ENCODE measurements at regions not wholly inside any gene's neighbourhood (a gene's known extent, or its start where the extent isn't known, plus 50 kb on each side); places are given as distances from the start of the nearest gene placed in this dataset.
"Not testable (repeated sequence)": the region's sequence is repeated elsewhere in the genome, so short reads cannot be mapped to it uniquely, and the experiment has no call there.

GRCh38 chr10:11667756-11668155 is 56.3 kb upstream of the USP6NL start:
- no peak overlapping the region for H3K27ac ChIP-seq
- no peak for TF ChIP-seq CTCF (IDR thresholded peaks at IDR 0.05)
- no peak for TF ChIP-seq POLR2A (IDR thresholded peaks at IDR 0.05)
- WGBS, 2 donors = 79 to 96% methylated on average over 4 of the region's 4 CpGs

GRCh38 chr10:11663763-11664555 is 52.5 kb upstream of the USP6NL start:
- WGBS, 2 donors = 89 to 93% methylated on average over 13 of the region's 13 CpGs
- H3K27me3 ChIP-seq = no peaks in the 10 kb centered on the region

More at GRCh38 chr10:11667756-11668155, 56.3 kb upstream of the USP6NL start:
- Histone ChIP-seq H3K9me3 (no peaks in the 10 kb centered on the region), H3K36me3 (ENCODE audit: low read depth, missing control alignments) (no peaks in the 10 kb centered on the region), H3K4me3 (no peak overlapping the region), H3K4me1 (peaks cover 7% of the 10 kb centered on the region), H3K27me3 (no peaks in the 10 kb centered on the region)
- intact Hi-C loops (cut with DNase I; ENCODE audit: low total_unique reads) = no loop called here
- DNase-seq = no peak

GRCh38 chr10:11663126-11663515 is 51.7 kb upstream of the USP6NL start:
- H3K9me3 ChIP-seq; H3K4me3 ChIP-seq; H3K4me1 ChIP-seq; intact Hi-C loops (cut with DNase I; ENCODE audit: low total_unique reads); DNase-seq; H3K36me3 ChIP-seq (ENCODE audit: low read depth, missing control alignments); H3K27ac ChIP-seq; H3K27me3 ChIP-seq: not testable (repeated sequence)
- 96 to 97% methylated on average over 5 of the region's 5 CpGs for WGBS, 2 donors

More at GRCh38 chr10:11663763-11664555, 52.5 kb upstream of the USP6NL start:
- DNase-seq = no peak
- Histone ChIP-seq H3K27ac (no peak overlapping the region), H3K4me1 (peaks cover 2% of the 10 kb centered on the region), H3K36me3 (ENCODE audit: low read depth, missing control alignments) (no peaks in the 10 kb centered on the region), H3K4me3 (no peak overlapping the region), H3K9me3 (no peaks in the 10 kb centered on the region)
- TF ChIP-seq CTCF (IDR thresholded peaks at IDR 0.05) = no peak
- no peak for TF ChIP-seq POLR2A (IDR thresholded peaks at IDR 0.05)
- intact Hi-C loops (cut with DNase I; ENCODE audit: low total_unique reads) = no loop called here

GRCh38 chr10:11661441-11661840 is 50.0 kb upstream of the USP6NL start:
- no peak for TF ChIP-seq POLR2A (IDR thresholded peaks at IDR 0.05)
- no peak for TF ChIP-seq CTCF (IDR thresholded peaks at IDR 0.05)
- no peaks in the 10 kb centered on the region for H3K36me3 ChIP-seq (ENCODE audit: low read depth, missing control alignments)
- 87 to 89% methylated on average over 5 of the region's 5 CpGs for WGBS, 2 donors
- no peak overlapping the region for H3K27ac ChIP-seq
- no peaks in the 10 kb centered on the region for H3K4me1 ChIP-seq
- H3K9me3 ChIP-seq = no peaks in the 10 kb centered on the region
- H3K4me3 ChIP-seq = no peak overlapping the region
- H3K27me3 ChIP-seq = no peaks in the 10 kb centered on the region
- intact Hi-C loops (cut with DNase I; ENCODE audit: low total_unique reads) = no loop called here
- DNase-seq = no peak
